Spinal cord (tissue), 9 donors: ENCODE measurements at regions not wholly inside any gene's neighbourhood (a gene's known extent, or its start where the extent isn't known, plus 50 kb on each side); places are given as distances from the start of the nearest gene placed in this dataset.
A peak's percentile ranks its signal among the peaks of the same experiment; 100 is the strongest.

Experiments
- DNase-seq, 6 donors: peaks; one replicate each; pipeline versions ENCODE4 v3.0.0 to v3.0.0-alpha.2; 2013 to 2015; ENCODE audit warnings: low spot score in 6 of 6, low read depth in 4 of 6
- H3K27ac ChIP-seq: one replicate; pipeline ENCODE4 v1.5.1; 2013; ENCODE audit warnings: low read depth, low read length, control low read depth
- H3K27me3 ChIP-seq: one replicate; pipeline ENCODE4 v1.6.1; 2013; ENCODE audit warnings: low read length; ENCODE audit not compliant: control insufficient read depth, insufficient read depth
- H3K36me3 ChIP-seq: one replicate; pipeline ENCODE4 v1.6.1; 2013; ENCODE audit warnings: low read length; ENCODE audit not compliant: control insufficient read depth, insufficient read depth
- H3K4me1 ChIP-seq: one replicate; pipeline ENCODE4 v1.6.1; 2013; ENCODE audit warnings: low read length; ENCODE audit not compliant: control insufficient read depth, insufficient read depth
- H3K4me3 ChIP-seq: one replicate; pipeline ENCODE4 v1.5.1; 2013; ENCODE audit warnings: low read depth, low read length, control low read depth
- H3K9me3 ChIP-seq: one replicate; pipeline ENCODE4 v1.6.1; 2013; ENCODE audit warnings: low read length; ENCODE audit not compliant: control insufficient read depth, insufficient read depth
- WGBS: methylation state at CpG from one replicate; pipeline ENCODE4 v1.1.5; 2013; ENCODE audit warnings: missing lambda C conversion rate; ENCODE audit not compliant: insufficient coverage; 5-methylcytosine and 5-hydroxymethylcytosine counted together
- donor health status: healthy.

- peaks cover 7% of the 10 kb centered on the region for H3K27me3 ChIP-seq
- no peaks in the 10 kb centered on the region for H3K9me3 ChIP-seq
- no peak overlapping the region for H3K4me3 ChIP-seq
- WGBS = 82% methylated on average over 21 of the region's 23 CpGs
- no peak for DNase-seq
- H3K27ac ChIP-seq = no peak overlapping the region
- peaks cover 58% of the 10 kb centered on the region for H3K4me1 ChIP-seq
- H3K36me3 ChIP-seq = no peaks in the 10 kb centered on the region
Observed at GRCh38 chr9:135345775-135346433, 133.7 kb upstream of the PPP1R26 start.

- H3K36me3 ChIP-seq = no peaks in the 10 kb centered on the region
- H3K27ac ChIP-seq = no peak overlapping the region
- 86% methylated on average over 15 of the region's 16 CpGs for whole genome bisulfite sequencing
- no peaks in the 10 kb centered on the region for H3K9me3 ChIP-seq
- H3K4me1 ChIP-seq = peaks cover 51% of the 10 kb centered on the region
- no peak overlapping the region for H3K4me3 ChIP-seq
- no peak for DNase-seq
- peaks cover 7% of the 10 kb centered on the region for H3K27me3 ChIP-seq
Observed at GRCh38 chr9:135346438-135347050, 133.0 kb upstream of the PPP1R26 start.

- Histone ChIP-seq H3K36me3 (no peaks in the 10 kb centered on the region), H3K27ac (no peak overlapping the region), H3K4me1 (peaks cover 44% of the 10 kb centered on the region), H3K9me3 (no peaks in the 10 kb centered on the region), H3K27me3 (peaks cover 7% of the 10 kb centered on the region), H3K4me3 (no peak overlapping the region)
- DNase-seq = no peak
- WGBS = 78% methylated on average over 14 of the region's 14 CpGs
Observed at GRCh38 chr9:135347461-135347860, 132.1 kb upstream of the PPP1R26 start.

GRCh38 chr9:135348076-135348787, 131.3 kb upstream of the PPP1R26 start:
- H3K27ac ChIP-seq = no peak overlapping the region
- peaks cover 45% of the 10 kb centered on the region for H3K4me1 ChIP-seq
- 86% methylated on average over 14 of the region's 23 CpGs for WGBS
- no peak for DNase-seq
- H3K36me3 ChIP-seq = no peaks in the 10 kb centered on the region
- H3K4me3 ChIP-seq = no peak overlapping the region
- H3K9me3 ChIP-seq = no peaks in the 10 kb centered on the region
- H3K27me3 ChIP-seq = peaks cover 7% of the 10 kb centered on the region

- Histone ChIP-seq H3K27me3 (peaks cover 4% of the 10 kb centered on the region), H3K36me3 (no peaks in the 10 kb centered on the region), H3K9me3 (no peaks in the 10 kb centered on the region), H3K4me1 (peaks cover 44% of the 10 kb centered on the region), H3K4me3 (no peak overlapping the region), H3K27ac (no peak overlapping the region)
- WGBS = 88% methylated on average over 6 of the region's 9 CpGs
- no peak for DNase-seq
Observed at GRCh38 chr9:135348788-135349150, 130.8 kb upstream of the PPP1R26 start.

GRCh38 chr9:135349212-135350002, 130.2 kb upstream of the PPP1R26 start:
- no peak overlapping the region for H3K4me3 ChIP-seq
- H3K27me3 ChIP-seq = no peaks in the 10 kb centered on the region
- H3K9me3 ChIP-seq = no peaks in the 10 kb centered on the region
- no peaks in the 10 kb centered on the region for H3K36me3 ChIP-seq
- H3K27ac ChIP-seq = no peak overlapping the region
- WGBS = 72% methylated on average over 20 of the region's 22 CpGs
- peaks cover 37% of the 10 kb centered on the region for H3K4me1 ChIP-seq
- DNase-seq = peak in 1 of 6 donors; percentile 72

- 49% methylated on average over 10 of the region's 12 CpGs for WGBS
- no peaks in the 10 kb centered on the region for H3K27me3 ChIP-seq
- no peak overlapping the region for H3K4me3 ChIP-seq
- no peak overlapping the region for H3K27ac ChIP-seq
- H3K9me3 ChIP-seq = no peaks in the 10 kb centered on the region
- peaks cover 32% of the 10 kb centered on the region for H3K4me1 ChIP-seq
- DNase-seq = peak in 1 of 6 donors; percentile 81
- no peaks in the 10 kb centered on the region for H3K36me3 ChIP-seq
Observed at GRCh38 chr9:135350003-135350315, 129.6 kb upstream of the PPP1R26 start.

GRCh38 chr9:135353935-135354334, 125.6 kb upstream of the PPP1R26 start:
- Histone ChIP-seq H3K4me3 (no peak overlapping the region), H3K36me3 (no peaks in the 10 kb centered on the region), H3K27ac (no peak overlapping the region), H3K9me3 (no peaks in the 10 kb centered on the region), H3K27me3 (no peaks in the 10 kb centered on the region), H3K4me1 (peaks cover 36% of the 10 kb centered on the region)
- WGBS = 56% methylated on average over 12 of the region's 14 CpGs
- peak in 1 of 6 donors; percentile 61 for DNase-seq

- no peak overlapping the region for H3K27ac ChIP-seq
- H3K27me3 ChIP-seq = no peaks in the 10 kb centered on the region
- H3K36me3 ChIP-seq = no peaks in the 10 kb centered on the region
- H3K4me3 ChIP-seq = no peak overlapping the region
- WGBS = 79% methylated on average over 19 of the region's 19 CpGs
- H3K4me1 ChIP-seq = peaks cover 25% of the 10 kb centered on the region
- peak in 1 of 6 donors; percentile 64 for DNase-seq
- H3K9me3 ChIP-seq = no peaks in the 10 kb centered on the region
Observed at GRCh38 chr9:135355521-135356011, 124.0 kb upstream of the PPP1R26 start.
